Right renal pelvis (tissue), 4 donors: ENCODE measurements at regions not wholly inside any gene's neighbourhood (a gene's known extent, or its start where the extent isn't known, plus 50 kb on each side); places are given as distances from the start of the nearest gene placed in this dataset.

Experiments
- DNase-seq, 4 donors: peaks; one replicate each; pipeline ENCODE4 v3.0.0-alpha.2; 2013; ENCODE audit warnings: low read depth in 4 of 4, low spot score in 3 of 4, missing footprints in 1 of 4

DNA sequence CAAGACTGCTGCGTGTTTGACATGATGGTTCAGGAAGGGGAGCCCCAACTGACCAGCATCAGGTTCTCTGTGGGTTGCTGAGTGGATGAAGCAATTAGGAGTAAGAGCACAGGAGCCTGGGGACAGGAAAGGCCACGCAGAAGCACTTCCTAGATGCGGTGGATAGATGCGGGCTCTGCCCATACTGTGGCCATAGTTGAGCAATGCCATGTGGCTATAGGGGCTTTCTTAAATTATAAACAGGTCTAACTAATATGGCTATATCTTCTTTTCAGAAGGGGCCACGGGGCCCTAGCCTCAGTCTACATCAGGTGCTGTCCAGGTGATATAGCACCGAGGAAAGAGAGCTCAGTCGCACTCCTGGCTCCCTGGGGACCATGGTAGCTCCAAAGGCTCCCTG lies 198.6 kb downstream of the GADD45G start:
- DNase-seq: no peak

DNA sequence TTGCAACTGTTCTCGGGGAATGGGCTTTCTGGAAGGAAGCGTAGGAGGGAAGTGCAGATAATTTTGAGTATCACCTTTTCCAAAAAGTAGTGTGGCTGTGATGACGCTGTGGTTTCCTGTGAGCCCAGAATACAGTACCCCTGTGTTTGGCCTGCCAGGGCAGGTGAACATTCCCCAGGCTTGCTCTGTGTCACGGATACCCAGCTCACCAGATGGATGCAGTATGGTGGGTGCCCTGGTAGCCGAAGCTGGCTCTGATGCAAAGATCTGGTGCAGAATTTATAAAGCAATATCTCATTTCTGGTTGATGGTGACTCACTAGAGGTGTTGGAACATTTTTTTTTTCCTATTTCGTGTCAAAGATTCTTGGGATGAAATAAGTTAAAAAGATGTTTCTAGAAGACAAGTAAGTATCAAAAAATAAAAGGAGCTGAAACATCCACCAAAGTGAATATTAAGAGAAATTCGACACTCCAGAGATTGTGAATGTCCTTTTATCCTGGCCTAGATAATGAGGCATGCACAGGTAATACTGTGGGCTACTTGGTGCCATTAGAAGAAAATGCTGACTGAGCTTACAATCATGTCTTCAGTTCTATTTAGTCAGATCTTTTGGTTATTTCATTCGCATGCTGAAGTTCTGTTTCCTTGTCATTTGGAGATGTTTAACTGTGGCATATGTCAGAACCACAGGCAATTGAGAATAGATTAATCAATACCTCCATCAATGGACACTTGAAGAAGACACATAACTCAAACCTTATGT lies 200.1 kb downstream of the GADD45G start:
- no peak for DNase-seq

DNA sequence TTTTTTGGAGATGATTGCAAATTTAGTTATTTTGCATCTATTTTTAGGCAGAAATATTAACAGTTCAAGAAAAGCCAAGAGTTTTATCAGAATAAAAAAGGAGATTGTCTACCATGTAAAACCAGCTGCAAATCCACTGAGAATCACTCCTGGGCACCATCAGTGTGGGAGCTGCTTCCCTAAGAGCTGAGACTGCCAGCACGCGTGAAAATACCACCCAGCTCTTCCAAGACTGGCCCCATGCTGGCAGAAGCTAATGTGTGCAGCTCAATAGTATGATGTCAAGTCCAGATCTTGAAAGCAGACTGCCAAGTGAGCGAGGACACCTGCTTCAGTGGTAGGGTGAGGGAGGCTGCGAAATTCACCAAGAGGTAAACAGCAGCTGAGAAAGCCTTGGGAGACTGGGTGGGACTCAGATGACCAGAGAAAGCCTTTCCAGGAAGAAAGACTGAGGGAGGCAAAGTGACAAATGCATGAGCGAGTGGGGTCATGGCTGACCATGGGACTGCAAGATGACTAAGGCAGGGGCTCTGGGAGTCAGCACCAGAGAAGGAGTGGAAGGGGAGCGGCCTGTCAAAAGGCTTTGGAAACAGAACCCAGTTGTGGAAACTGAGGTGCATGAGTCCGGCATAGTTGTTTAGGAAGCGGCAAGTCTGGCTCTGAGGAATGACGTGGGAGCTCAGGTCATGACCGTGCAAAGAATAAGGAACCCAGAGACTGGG lies 200.9 kb downstream of the GADD45G start:
- DNase-seq: no peak

DNA sequence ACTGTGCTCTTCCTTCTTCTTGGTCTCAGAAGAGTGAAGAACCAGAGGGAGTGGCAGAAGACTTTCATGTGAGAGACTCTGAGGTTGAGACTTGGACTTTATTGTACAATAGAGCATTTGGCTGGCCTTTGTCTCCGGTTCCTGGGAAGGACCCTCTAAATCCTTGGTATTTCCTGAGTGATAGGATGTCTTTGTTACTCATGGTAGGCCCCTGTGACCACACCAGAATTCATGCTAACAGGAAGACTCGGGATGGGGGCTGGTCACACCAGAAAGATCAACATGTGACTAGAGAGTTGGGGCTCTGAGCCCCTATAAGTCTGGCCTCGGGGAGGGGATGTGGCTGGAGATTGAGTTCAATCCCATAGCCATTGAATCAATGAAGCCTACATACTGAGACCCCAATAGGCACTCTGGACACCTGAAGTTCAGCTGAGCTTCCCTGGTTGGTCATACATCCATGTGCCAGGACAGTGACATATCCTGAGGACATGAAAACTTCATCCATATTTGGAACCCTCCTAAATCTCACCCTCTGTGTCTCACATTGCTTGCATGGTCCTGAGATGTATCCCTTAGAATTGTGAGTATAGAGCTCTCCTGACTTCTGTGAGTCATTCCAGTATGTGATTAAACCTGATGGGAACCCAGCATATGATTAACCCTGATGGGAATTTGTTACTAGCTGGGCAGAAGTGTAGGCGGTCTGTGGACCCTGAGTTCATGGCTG lies 201.7 kb downstream of the GADD45G start:
- DNase-seq: no peak

DNA sequence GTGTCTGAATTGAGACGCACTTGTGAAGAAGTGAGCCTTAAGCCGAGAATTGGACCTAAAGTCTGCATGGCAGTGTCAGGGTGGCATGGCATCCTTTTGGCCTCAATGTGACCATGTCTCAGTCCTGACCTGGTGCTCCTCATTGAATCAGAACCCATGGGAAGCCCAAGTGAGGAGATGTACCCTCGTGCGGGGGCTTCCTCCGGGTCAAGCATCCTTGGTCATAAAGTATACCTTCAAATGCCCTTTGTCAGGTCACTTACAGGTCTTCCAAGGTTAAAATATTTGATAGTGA lies 202.2 kb downstream of the GADD45G start:
- no peak for DNase-seq

DNA sequence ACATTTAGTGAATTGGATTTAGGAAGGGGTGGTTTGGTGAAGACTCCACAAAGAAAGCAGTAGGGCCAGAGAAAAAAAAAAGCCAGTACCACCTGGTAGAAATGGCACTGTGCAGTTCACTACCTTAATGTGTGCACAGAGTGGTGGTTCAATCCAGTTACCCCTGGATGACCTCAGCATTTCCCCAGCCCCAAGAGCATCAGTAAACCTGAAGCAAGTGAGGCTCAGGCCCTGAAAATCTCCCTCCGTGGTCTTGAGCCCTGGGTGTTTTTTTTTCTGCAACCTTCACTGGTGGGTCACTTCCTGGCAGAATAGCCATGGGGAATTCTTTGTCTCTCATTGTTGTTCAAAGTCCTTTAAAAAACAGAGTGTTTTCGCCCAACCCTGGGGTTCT lies 202.9 kb downstream of the GADD45G start:
- DNase-seq: no peak

DNA sequence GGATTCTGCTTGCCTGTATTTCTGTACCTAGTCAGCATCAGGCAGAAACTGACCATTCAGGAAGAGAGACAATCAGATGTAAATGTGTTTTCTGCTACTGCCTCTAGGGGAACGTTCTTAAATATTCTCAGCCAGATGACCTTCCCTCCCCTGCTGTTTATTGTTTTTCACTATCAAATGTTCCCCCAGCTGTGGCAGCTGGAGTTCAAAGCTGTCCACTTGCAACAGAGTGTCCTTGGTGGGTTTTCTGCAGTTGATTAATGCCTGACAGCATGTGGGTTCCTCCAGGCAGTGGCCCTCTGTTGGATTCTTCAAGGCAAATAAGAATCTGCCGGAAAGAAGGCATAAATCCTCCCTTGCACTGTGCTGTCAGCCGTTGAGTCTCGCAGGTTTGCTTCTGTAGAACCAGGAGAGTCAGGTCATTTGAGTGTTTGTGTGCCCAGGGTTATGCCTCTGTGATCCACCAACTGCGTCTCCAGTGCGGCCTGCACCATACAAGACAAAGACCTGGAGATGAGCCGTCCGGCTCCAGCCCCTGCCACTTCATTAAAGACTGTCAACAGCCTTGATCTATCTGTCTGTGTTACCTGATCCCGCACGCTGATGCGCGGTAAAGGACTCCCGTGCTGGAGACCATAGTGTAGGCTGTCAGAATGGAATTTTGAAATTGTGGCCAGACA lies 203.4 kb downstream of the GADD45G start:
- peak in 2 of 4 donors; percentile 47 to 59 for DNase-seq

DNA sequence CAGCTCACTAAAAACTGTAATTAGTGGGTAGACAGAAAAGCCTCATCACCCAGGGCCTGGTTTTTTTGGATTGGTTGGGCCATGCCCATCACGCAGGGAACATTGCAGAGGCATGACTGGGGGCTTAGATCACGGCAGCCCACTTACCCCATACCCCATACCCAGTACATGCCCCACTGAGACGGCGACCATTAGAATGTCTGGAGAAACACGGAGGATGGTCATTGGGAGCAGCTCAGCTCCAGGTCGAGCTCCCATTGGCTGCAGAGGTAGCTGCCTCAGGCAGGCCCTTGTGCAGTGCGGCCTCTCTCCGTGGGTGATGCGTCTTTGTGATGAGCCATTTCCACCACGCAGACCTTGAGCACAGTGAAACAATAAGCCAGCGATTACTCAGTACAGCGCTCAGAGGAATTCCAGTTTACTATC lies 204.0 kb downstream of the GADD45G start:
- DNase-seq: no peak

DNA sequence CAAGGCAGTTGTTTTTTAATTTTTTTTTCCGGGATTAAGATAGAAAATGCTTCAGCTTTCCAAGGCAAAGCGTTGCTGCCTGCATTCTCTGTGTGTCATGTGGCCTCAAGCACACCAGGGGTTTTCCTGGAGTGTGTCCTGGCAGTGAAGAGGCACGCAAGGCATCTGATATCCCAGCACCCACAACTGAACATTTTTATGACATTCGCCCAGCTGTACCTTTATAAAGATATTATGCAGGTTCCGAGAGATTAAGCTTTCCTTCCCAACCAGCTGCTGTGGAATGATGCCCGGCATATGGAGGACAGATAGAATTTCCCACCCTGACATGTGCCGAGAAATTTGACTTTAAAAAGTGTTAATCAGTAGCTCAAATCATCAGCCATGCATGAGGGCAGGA lies 205.6 kb downstream of the GADD45G start:
- no peak for DNase-seq

DNA sequence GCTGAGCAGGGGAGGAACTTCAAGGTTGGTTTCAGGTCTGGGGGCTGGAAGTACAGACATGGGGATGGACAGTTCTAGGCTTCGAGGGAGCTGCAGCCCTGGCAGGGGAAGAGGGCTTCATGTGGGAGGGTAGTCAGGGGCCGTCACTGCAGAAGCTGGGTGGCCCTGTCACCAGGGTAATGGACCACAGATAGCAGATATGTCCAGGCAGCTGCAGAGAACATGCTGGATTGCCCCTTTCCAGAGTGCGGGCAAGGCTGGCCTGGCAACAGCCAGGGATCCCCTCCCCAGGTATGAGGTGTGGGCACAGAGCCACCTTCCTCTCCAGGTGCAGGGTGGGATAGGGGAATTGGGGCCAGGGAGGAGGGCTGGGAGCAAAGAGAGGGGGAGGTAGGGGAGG lies 206.5 kb downstream of the GADD45G start:
- DNase-seq: no peak

DNA sequence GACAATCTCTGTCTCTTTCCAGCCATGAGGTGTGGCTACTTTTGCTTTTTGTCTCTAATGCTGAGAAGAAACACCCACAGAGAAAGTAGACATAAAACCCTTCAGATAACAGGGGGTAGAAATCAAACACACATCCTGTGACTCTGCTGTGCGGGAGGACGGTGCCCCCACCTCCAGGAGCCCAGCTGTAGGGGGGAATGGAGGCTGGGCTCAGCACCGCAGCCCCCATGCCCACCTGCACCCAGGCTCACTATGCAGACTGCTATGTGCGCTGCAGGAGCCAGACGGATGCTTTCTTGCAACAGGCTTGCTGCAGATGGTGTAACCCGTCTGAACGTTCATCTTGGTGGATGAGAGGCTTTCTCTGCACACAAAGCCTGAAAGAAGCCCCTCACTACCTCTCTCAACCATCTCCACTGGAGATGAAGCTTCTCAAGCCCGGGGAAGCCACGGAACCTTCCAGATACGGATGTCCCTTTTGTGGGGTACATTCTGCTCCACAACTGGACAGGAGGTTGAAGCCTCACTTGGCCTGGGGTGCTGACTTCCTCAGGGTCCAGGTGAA lies 207.2 kb downstream of the GADD45G start:
- DNase-seq: no peak

DNA sequence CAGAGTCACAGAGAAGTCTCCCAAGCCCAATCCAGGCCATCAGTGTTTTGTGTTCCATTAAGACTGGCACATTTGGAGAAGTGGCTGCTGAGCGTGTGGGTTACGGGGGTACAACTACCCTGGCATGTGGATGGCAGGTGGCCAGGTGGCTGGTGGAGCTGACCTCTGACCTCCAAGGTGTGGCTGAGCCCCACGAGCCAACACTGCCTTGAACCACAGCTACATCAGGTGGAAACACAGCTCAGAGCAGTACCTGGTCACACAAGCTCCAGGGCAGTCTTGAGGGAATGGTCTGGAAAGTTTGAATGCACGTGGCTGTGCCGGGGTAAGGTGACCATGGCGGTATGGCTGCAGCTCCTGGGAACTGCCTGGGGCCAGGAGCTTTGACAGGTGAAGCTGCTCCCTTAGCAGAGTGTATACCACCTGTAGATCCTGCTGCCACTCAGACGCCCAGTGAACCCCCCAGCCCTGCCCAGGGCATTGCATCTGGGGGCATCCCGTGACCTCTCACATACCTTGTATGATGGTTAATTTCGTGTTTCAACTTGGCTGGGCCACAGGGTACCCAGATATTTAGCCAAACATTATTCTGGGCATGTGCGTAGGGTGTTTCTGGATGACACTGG lies 207.9 kb downstream of the GADD45G start:
- no peak for DNase-seq

DNA sequence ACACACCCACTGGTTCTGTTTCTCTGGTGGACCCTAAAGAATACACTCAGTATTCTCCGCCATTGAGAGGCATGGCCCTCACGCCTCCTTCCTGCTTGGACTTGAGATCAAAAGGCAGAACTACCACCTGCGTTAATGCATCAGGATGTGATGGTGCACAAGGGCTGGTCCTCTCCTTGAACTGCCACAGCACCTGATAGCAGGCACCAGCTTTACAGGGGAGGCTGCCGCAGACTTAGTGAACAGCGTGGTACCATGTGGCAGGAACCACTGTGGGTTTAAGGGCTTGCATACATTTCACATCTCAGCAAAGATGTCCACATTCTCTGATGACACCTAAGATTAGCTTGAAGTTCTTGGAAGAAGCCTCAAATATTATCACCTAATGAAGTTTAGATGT lies 208.7 kb downstream of the GADD45G start:
- no peak for DNase-seq

DNA sequence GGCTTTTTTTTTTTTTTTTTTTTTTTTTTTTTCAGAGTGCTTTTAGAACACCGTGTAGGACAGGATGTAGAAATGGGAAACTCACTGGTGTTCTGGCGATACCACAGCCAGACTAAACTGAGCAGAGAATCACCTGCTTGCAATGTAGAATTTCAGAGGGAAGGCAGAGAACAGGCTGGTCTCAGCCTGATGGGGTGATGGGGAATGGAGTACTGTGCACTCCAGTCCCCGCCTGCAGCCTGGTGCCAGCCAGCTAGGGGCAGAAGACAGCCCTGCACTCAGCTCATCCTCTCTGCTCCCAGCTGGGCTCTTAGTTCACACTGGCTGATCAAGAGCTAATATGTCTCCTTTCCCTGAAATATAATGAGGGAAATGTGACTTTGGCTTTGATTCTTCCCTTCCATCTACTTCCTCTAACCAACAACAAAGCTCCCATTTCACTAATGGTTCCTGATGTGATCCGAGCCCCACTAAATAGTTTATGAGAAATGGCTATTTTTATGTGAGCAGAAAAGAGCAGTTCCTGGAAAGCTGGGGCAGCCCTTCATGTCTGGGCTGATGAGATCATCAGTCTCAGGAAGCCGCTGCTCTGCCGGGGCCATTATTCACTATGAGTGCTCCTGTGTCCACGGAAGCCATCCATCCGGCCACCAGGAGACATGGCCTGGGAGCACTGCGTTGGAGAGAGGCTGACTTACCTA lies 209.7 kb downstream of the GADD45G start:
- DNase-seq: no peak

DNA sequence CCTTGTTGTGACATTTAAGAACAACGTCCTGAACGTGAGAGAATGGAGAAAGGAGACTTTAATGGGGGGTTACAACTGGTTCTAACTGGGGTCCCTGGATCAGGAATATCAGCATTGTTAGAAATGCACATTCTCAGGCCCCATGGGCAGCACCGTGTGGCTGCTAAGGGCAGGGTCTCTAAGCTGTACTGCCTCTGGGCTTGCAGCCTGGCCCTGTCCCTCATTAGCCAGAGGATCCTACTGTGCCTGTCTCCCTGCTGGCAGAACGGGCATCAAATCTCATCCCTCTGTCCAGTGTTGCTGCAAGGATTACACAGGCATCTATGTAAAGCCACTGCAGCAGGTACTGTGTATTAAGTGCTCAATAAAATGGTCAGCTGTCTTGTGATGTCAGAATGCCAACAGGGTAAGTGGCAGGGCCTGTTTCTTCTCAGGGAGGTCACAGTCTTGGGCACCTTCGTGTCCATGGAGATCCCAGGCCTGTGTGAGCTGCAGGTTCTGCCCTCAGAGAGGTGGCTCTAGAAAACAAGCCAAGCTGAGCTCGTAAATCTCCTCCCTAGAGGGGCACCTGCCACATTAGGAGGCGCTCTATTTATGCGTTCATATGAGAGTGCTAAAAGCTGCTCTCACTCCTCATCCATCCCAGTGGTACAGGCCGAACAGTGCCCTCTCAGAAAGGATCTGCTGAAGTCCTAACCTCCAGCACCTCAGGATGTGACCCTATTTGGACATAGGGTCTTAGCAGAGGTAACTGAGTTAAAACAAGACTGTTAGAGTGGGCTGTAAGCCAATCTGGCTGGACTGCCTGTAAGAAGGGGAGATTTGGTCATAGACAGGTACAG lies 210.5 kb downstream of the GADD45G start:
- DNase-seq: no peak

DNA sequence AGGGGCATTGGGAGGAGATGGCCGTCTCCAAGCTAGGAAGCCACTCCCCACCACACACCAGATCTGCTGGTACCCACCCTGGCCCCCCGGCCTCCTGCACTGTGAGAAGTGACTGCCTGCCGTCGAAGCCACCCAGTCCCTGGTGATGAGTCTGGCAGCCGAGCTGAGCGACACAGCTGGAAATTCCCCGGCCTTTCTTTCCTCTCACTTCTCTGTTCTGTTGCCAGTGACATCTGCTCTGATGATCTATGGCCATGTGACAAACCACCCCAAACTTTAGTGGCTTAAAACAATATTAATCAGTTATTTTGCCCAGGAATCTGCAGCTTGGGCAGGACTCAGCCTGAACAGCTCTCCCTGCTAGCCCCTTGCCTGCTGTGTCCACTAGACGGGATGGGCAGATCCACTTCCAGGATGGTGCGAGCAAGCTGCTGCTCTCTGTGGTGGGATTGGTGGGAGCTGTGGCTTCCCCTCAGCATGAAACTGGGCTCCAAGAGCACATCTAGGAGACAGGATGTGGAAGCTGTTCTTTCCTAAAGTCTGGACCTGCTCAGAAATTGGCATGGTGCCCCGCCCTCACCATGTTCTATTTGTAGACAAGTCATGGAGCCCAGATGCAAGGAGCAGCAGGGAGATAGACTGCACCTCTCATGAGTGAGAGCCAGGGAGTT lies 211.2 kb downstream of the GADD45G start:
- no peak for DNase-seq

DNA sequence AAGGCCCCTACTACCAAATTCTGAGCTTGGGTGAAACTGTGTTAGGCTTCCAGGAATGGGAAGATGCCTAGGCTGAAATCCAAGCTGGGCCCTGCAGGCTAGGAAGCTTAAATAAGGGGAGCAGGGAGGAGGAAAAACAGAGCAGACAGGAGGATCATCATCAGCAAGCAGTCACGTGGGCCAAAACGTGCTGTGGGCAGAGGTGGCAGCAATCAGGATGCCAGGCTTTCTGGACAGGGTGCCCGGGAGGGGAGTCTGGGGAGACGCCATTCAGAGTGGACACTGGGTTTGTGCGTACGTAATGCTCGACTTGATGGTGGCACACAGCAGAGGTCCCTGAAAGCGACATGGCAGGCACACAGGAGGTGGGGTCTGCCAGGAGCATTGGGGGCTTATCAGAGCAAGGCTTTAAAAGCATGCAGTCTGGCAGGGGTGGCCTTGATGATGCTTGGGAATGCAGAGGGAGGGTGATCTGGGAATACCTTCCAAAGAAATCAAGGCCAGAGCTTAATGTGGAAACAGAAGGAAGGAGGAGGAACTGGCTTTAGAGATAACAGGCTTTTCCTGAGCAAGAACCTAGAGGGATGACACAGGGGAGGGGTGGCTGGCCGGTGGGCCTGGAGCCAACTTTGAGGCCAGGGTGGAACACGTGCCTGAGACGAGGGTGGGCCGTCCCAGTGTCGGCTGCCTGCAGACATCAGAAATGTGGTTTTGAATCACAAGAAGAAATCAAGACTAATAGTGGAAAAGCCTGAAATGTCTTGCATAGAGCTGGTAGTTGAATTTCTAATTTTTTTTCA lies 212.5 kb downstream of the GADD45G start:
- no peak for DNase-seq

DNA sequence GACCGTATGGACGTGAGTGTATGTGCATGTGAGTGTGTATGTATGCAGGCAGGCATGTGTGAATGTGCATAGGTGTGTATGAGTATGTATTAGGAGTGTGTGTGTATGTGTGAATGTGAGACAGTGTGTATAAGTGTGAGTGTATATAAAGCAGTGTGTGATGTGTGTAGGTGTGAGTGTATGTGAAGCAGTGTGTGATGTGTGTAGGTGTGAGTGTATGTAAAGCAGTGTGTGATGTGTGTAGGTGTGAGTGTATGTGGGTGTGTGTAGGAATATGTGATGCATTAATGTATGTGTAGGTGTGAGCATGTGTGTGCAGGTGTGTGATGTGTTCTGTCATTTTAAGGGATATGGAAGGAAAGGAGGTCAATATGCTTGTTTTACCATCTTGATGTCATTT lies 215.5 kb downstream of the GADD45G start:
- no peak for DNase-seq
